ELF-1 (cell line): ENCODE measurements at regions not wholly inside any gene's neighbourhood (a gene's known extent, or its start where the extent isn't known, plus 50 kb on each side); places are given as distances from the start of the nearest gene placed in this dataset.

ENCODE experiments used
- DNase-seq: peaks from one replicate; pipeline ENCODE4 v3.0.0-alpha.2; 2016; ENCODE audit warnings: low read depth, low spot score

DNA sequence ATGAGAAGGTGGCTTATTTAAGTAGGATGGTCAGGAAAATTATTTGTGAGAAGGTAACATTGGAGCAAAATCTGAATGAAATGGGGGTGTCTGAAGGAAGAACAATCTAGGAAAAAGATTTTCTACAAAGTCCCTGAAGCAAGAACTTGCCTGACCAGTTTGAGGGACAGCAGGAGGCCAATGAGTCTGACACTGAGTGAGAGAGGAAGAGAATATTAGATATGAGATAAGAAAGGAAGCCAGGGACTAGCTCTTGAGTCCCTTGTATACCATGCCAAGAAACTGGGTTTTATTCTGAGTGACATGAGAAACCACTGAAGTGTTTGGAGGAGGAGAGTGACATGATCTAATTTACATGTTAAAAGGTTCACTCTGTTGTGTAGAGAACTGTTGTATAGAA lies 1478.9 kb downstream of the RPA4 start:
- no peak for DNase-seq

DNA sequence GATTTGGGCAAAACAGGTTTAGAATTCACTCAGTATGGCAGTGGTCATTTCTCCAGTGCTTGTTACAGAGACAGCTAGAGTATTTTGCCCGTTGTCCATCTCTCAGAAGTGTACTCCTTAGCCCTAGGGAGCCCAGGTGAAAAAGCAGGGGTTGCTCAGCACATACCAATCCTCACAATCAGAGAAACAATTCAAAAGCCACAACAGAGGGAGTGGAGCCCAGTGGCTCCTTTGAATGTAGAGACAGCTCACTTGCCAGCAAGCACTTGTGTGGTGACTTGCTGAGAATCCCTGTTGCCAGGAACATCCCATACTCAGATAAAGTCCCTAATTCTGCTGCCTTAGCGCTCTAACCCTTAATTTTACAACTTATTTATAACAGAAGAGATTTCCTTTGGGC lies 1488.3 kb downstream of the RPA4 start:
- peak; percentile 76 for DNase-seq

DNA sequence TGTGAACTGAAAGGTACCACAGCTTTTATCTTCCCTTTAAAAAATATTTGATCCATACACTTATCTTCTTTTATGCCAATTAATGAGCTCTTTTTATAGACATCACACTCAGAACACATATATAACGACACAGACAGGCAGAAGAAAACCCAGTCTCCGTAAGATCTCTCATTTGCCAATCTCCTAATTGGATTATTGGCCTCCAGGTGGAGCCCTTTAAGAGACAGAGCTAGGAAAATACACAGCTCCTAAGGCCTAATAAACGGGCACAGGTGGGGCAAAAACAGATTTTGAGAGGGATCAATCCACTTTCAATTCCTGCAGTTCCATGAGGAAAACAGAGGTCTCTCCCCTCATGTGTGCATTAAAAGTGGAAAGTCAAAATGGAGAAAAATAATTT lies 1495.4 kb downstream of the RPA4 start:
- no peak for DNase-seq

DNA sequence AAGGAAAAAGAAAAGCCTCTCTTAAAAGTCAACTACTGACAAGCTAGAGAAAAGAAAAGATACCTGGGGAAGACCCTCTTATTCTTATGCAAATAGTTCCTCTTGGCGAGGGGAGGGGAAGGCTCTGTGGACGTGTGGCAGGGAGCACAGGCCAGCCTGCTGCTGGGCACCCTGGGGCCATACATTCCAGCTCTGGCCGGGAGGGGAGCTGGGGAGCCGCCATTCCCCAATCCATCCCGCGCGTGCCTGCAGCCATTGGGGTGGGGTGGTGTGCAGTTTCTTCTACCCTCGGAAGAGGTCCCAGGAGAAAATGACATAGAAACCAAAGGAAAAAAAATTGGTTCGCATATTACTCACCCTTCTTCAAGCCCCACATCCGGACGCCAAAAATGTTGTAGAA lies 1496.4 kb downstream of the RPA4 start:
- DNase-seq = peak; percentile 92

DNA sequence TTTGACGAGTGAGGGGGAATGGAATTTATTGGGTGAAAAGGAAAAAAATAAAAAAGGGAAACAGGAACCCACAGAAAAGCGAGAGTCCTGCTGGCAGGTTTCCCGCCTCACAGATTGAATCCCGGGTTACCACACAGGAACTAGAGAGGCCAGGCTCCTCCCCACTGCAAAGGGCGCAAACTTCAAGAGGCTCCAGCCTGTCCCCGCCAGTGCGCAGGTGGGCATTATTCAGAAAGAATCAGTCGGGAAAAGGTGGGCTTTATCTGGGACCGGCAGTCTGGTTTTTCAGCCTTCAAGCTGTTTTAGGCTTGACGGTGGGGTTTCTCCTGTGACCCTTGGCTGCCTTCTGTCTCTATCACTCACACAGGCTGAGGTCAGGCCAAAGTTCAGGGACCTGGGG lies 1496.8 kb downstream of the RPA4 start:
- peak; percentile 69 for DNase-seq

DNA sequence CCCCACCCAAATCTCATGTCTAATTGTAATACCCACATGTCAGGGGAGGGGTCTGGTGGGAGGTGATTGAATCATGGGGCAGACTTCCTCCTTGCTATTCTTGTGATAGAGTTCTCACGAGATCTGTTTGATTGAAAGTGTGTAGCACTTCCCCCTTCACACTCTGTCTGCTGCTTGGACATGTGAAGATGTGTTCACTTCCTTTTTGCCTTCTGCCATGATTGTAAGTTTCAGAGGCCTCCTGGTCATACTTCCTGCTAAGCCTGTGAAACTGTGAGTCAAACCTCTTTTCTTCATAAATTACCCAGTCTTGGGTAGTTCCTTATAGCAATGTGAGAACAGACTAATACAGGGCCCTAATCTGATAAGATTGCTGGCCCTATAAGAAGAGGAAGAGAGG lies 1514.8 kb downstream of the RPA4 start:
- DNase-seq = no peak

DNA sequence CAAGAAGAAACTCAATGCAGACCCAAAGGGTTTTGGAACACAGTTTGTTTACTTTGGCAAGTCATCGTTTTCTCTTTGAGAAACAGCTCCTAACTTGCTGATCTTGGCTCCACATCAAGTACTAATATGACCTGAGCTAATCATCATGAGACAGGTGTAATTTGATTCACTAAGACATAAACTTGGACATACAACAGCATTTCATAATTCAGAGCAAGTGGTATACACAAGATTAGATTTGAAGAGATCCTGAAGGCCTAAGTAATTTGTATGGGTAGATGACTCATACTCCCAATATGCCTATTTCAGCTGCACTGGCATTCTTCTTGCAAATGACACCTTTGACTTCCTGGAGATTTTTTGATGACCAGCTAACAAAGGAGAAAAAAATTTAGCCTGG lies 1521.7 kb downstream of the RPA4 start:
- no peak for DNase-seq

DNA sequence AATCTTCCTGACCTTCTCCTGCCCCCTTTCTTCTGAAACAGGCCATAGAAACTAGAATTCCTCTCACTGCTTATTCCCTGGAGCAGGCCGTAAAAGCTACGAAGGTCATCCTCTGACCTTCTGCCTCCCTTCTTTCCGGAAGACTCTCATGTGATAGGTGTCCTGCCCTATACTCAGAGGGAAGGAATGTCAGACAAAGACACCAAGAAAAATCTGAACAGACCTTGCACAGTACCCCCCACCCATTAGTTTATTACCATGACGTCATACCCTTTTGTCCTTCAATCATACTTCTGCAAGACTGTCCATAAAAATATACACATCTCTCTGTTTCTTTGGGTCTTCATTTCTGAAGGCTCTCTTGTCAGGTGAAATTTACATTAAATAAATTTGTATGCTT lies 1523.9 kb downstream of the RPA4 start:
- no peak for DNase-seq

DNA sequence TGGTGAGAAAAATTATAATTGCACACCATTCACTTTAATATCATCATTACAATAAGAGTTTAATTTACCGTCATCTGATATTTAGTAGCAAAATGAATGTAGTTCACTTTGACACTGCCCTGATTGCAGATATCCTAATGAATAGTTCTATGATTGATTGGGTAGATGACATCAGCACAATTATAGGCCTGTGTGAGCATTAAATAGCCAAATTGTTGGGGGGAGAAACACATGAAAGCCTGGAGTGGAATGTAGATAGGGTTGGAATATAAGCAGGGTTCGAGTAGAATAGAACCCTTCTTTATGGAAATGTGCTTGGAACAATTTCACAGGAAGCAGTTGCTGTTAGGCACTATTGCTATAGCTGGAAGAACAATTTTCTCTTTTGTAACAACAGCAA lies 1526.2 kb downstream of the RPA4 start:
- DNase-seq = no peak

DNA sequence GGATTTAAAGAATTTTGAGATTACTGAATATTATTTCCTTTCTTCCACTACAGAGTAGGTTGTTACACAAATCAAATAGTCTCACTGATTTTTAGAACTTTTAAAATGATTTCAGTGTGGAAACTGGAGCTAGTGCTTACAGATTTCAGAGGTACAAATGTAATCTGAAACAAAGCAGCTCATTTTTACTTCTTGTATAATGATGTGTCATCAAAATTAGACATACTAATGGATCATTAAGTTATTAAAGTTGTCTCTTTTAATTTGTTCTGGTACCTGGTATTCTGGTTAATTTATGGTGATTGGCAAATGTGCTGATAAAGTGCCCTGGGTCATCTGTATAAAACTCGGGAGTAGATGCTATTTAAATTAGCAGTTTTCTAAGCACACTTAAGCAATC lies 1528.3 kb downstream of the RPA4 start:
- no peak for DNase-seq

DNA sequence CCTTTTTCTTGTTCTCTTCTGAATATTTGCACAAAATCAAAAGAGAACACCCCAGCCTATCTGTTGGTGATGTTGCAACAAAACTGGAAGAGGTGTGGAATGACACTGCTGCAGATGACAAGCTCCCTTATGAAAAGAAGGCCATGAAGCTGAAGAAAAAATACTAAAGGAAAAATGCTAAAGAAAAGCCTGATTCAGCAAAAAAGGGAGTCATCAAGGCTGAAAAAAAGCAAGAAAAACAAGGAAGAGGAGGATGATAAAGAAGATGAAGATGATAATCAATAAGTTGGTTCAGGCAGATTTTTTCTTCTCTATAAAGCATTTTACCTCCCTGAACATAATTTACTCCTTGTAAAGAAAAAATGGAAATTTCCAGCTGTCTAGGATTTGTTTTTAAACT lies 1538.8 kb downstream of the RPA4 start:
- no peak for DNase-seq

DNA sequence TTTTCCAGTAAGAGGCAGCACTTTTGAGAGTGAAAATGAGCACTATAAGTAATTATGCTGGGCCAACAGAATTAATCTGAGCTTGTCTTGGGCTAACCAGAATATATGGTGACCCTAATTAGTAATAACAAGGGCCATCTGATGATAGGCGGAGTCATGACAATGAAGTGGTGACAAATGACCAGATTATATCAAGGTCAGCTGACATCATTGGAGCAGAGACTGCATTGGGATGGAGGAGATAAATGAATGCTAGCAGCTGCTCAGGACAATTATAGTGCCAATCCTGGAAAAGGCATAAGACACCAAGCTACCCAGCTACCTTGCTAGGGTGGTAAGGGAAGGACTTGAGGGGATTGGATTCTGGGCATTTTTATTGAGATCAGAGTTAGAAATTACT lies 1548.7 kb downstream of the RPA4 start:
- no peak for DNase-seq

DNA sequence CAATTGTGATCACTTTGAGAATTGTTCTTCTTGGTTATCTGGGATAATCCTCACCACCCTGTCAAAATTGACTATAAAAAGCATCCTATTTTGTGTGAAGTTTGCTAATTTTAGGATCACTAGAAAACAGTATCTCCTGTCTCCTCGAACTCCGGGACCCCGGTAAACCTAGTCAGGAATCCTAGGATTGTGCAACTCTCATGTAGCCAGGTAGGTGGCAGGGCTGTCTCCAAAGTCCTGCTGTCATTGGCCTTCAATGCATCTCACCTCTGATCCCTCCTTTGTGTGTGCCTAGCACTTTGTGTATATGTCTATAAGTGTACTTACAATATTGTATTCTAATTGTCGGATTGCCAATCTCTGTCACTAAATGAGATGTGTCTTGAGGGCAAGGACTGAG lies 1564.8 kb downstream of the RPA4 start:
- peak; percentile 9 for DNase-seq

DNA sequence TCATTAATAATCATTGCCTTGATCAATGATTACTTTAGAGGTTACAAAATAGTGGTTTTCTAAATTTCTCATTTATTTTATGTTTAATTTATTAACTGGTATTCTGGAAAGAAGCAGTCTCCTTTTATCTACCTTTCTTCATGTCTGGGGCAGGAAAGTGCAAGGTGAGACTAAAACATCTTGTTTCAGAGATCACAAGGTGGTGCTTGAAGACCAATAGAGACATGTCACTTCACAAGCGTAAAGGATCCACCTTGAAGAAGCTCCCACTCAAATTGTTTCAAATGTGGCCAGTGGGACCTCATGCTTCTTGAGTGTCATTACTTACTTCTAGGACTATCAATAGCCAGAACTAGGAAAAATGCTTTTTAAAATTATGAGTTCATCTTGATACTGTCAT lies 1568.7 kb downstream of the RPA4 start:
- no peak for DNase-seq

DNA sequence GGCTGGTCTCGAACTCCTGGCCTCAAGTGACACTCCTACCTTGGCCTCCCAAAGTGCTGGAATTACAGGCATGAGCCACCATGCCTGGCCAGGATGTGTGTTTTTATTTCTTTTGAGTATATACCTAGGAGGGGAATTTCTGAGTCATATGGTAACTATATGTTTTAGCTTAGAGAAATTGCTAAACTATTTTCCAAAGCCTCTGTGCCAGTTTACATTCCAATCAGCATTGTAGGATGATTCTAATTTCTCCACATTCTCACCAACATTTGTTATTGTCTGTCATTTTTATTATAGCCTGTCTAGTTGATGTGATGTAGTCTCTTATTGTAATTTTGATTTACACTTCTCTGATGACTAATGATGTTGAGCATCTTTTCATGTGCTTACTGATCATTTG lies 1576.0 kb downstream of the RPA4 start:
- no peak for DNase-seq

DNA sequence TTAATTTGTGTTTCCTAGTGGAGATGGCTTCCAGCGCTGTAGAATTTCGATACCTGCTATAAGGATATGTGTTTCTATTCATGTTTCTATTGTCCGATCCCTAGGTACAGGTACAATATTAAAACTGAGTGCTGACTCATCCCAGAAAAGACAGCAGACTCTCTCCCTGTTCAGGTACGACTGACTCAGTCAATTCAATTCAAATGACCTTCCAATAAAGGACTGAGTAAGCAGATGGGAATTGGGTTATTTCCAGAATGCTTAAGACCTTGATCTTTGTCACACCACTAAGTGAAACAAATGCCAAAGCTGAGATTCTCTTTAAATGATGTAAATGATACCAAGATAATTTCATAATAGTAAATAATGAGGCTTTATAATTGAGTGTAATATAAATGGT lies 1596.9 kb downstream of the RPA4 start:
- no peak for DNase-seq

DNA sequence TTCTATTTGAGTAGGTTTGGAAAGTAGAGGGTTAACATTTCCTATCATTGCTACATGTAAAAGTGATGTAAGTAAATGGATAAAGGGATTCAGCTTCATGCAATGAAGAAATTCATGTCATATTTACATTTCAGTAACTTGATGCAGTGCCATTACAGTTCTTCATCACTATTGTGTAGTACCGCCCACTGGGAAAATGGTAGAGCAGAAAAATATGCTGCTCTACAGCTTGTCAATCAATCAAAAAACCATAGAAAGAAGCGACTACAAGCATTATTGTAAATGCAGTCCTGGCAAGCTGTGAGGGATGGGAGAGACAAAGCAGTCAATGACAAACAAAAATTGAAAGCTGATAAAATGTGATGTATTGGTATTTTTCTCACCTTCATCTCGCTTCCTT lies 1597.9 kb downstream of the RPA4 start:
- no peak for DNase-seq

DNA sequence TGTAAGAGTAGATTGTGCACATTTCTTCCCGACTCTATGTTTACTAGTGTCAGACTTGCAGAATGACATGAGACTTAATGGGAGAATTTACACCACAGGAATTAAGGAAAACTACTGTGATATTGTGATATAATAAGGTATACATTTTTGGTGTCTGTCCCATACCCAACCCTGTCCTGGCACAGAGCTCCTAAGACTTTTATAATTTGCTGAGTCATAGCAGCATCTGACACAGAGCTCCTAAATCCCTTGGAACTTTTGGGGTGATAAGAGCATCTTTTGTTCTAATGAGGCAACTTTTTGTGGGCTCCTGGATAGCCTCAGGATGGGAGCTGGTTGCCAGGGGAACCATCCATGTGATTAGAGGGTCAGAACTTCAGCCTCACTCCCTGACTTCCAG lies 1607.0 kb downstream of the RPA4 start:
- no peak for DNase-seq

DNA sequence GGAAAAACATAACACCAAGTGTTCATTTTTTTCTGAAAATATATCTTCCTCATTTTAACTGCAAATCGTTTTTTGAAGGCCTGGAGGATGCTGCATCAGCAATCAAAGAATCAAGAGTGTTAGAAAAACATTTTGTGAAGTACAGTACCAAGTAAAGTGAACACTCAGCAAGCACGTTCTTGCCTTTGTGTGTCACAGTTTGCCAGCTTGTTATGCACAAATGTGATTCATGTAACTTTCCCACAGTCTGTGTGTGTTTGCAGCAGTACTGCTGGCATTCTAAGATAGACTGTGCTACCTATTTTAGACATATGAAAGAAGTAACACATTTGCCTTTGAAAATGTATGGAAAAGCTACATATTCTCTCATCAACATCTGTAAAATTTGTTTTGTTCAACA lies 1617.7 kb downstream of the RPA4 start:
- no peak for DNase-seq

DNA sequence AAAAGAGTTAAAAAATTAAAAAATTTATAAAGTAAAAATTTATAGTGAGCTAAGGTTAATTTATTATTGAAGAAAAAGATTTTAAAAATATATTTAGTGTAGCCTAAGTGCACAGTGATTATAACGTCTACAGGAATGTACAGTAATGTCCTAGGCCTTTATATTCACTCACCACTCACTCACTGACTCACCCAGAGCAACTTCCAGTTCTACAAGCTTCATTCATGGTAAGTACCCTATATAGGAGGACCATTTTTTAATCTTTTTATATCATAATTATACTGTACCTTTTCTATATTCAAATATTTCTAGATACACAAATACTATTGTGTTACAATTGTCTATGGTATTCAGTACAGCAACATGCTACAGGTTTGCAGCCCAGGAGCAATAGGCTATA lies 1623.2 kb downstream of the RPA4 start:
- DNase-seq = no peak

DNA sequence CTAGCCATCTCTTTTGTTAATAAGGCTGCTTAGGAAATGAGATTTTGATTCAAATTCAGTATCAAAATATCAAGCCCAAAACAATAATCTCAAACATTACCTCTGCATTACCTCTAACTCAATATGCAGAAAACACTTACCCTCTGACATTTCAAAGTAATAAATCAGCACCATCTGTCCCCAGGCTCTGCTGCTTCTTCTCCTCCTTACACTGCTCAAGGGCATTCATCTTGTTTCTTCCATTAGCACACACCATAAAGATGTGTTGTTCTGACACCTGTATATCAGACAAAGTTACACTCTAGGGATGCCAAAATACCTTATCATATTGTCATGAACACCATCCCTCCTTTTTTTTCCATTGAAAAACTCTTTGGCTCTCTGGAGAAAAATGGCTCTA lies 1630.3 kb downstream of the RPA4 start:
- no peak for DNase-seq

DNA sequence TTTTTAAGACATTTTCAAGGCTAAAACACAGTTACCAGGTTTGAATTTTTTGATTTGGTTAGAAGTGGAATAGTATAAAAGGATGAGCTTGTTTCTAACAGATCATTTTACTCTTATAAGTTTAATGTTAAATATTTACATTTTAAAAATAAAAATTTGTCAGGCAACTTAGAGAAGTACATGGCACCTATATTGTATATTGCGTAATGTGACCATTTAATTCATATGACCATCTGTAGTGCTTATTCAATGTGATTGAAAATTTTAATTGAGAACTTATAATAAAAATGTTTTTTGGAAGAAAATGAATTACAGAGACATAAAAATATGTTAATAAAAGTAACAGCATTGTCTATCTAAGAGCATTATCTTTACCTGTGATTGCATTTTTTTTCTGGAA lies 1632.4 kb downstream of the RPA4 start:
- no peak for DNase-seq

DNA sequence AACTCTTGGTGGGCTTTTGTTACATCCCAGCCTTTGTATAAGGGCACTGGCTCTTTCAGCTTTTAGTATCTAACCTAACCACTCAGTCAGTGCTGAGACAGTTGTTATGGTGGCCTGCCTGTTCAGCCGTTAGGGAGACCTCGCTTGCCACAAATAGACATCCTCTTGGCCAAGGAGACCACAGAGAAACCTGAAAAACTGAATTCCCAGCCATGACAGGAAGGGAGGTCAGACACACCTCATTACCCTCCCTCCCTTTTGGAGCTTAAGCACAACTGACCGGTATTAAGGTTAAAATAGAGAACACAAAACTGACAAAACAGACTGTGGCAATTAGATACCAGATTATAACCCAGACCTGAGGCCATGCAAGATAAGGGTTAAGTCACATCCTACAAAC lies 1639.3 kb downstream of the RPA4 start:
- peak; percentile 68 for DNase-seq

DNA sequence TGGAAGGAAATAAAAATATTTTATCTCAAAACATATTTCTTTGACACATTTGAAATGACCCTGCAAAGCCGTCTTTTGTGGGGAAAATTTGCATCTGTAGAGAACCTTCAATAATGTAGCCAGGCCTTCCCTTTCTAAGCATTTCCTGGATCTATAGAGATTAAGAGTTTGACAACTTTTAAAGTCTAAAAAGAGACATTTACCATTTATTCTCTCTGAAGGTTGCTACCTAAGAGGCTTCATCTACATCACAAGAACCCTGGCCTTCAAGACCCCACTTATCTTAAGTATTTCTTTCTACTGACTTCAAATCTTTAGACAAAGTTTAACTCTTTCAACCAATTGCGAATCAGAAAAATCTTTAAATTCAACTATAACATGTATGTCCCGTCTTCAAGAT lies 1639.8 kb downstream of the RPA4 start:
- DNase-seq = no peak

DNA sequence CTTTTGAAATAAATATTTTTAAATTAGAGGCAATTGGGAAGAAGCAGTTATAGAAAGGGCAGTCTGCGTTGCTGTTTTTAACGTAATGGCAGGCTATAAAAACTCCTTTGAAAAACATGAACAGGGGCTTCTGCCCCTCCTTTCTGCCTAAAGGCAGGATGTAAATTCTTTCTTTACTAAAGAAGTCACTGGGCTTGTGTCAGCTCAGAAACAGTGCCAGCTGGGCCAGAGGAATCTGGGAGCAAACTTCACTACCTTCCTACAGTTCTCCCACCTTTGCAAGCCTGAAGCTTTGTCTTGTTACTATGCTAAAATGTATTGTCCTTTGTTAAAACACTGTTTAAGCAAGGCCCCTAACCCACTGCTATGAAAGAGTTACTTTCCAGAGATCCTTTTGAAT lies 1664.8 kb downstream of the RPA4 start:
- DNase-seq = peak; percentile 80
